Suprapubic skin (tissue), 4 donors: ENCODE measurements at regions not wholly inside any gene's neighbourhood (a gene's known extent, or its start where the extent isn't known, plus 50 kb on each side); places are given as distances from the start of the nearest gene placed in this dataset.

ENCODE experiments used
- CTCF ChIP-seq, 2 donors: fragments of 200-600 bp in 1 of 2; fragments of 450-650 bp in 1 of 2; sonication (generic) in 1 of 2; IDR thresholded peaks; one replicate each; pipeline ENCODE4 v1.5.1; 2016 to 2019; ENCODE audit warnings: antibody characterized with exemption in 2 of 2, mild to moderate bottlenecking in 1 of 2, moderate library complexity in 1 of 2
- EP300 ChIP-seq: sonication (generic); formaldehyde crosslinking; IDR thresholded peaks from one replicate; pipeline ENCODE4 v1.6.1; 2017; ENCODE audit warnings: antibody characterized with exemption
- POLR2AphosphoS5 ChIP-seq, 3 donors: sonication (generic); formaldehyde crosslinking; IDR thresholded peaks; one replicate each; pipeline ENCODE4 v1.6.1; 2017; ENCODE audit warnings: antibody characterized with exemption in 3 of 3

GRCh38 chr6:87951751-87952150, 95.9 kb upstream of the SPACA1 start:
- TF ChIP-seq CTCF (IDR thresholded peaks at IDR 0.05) (no peak), POLR2AphosphoS5 (IDR thresholded peaks at IDR 0.05) (no peak), EP300 (no peak)
